Mesendoderm (in vitro differentiated cells): ENCODE measurements at regions not wholly inside any gene's neighbourhood (a gene's known extent, or its start where the extent isn't known, plus 50 kb on each side); places are given as distances from the start of the nearest gene placed in this dataset.
"Not testable (repeated sequence)": the region's sequence is repeated elsewhere in the genome, so short reads cannot be mapped to it uniquely, and the experiment has no call there.

Experiments
- DNase-seq: peaks from one replicate; pipeline ENCODE4 v3.0.0; 2013
- H2AK5ac ChIP-seq: 2 replicates; pipeline ENCODE4 v1.6.1; 2013; ENCODE audit warnings: low read length, inconsistent platforms
- H2BK120ac ChIP-seq: 2 replicates; pipeline ENCODE4 v1.6.1; 2013; ENCODE audit warnings: low read depth, mild to moderate bottlenecking, low read length, moderate library complexity, mixed read lengths
- H2BK15ac ChIP-seq: replicated peaks from 2 replicates; pipeline ENCODE4 v1.6.1; 2013; ENCODE audit warnings: low read depth, mild to moderate bottlenecking, moderate library complexity
- H2BK5ac ChIP-seq: 2 replicates; pipeline ENCODE4 v1.6.1; 2013; ENCODE audit warnings: low read length, inconsistent platforms
- H3K18ac ChIP-seq: 2 replicates; pipeline ENCODE4 v1.6.1; 2013; ENCODE audit warnings: mild to moderate bottlenecking, low read length, mixed read lengths
- H3K23ac ChIP-seq: one replicate; pipeline ENCODE4 v1.6.1; 2013; ENCODE audit warnings: low read length
- H3K27ac ChIP-seq: 2 replicates; pipeline ENCODE4 v1.5.1; 2013; ENCODE audit warnings: low read depth, mild to moderate bottlenecking, inconsistent platforms, low read length, moderate library complexity
- H3K27me3 ChIP-seq: 2 replicates; pipeline ENCODE4 v1.6.1; 2013; ENCODE audit warnings: low read length, control low read depth, mild to moderate bottlenecking, inconsistent platforms; ENCODE audit not compliant: insufficient read depth, poor library complexity
- H3K36me3 ChIP-seq: 2 replicates; pipeline ENCODE4 v1.6.1; 2013; ENCODE audit warnings: low read length, inconsistent platforms; ENCODE audit not compliant: control insufficient read depth, insufficient read depth
- H3K4ac ChIP-seq: one replicate; pipeline ENCODE4 v1.6.1; 2013; ENCODE audit warnings: low read depth, mild to moderate bottlenecking, low read length, moderate library complexity
- H3K4me1 ChIP-seq: 2 replicates; pipeline ENCODE4 v1.6.1; 2013; ENCODE audit warnings: low read depth, low read length, inconsistent platforms; ENCODE audit not compliant: control insufficient read depth
- H3K4me2 ChIP-seq: 2 replicates; pipeline ENCODE4 v1.6.1; 2013; ENCODE audit warnings: low read length
- H3K4me3 ChIP-seq: 2 replicates; pipeline ENCODE4 v1.5.1; 2013; ENCODE audit warnings: mild to moderate bottlenecking, low read length
- H3K56ac ChIP-seq: one replicate; pipeline ENCODE4 v1.6.1; 2013; ENCODE audit warnings: low read length
- H3K79me1 ChIP-seq: 2 replicates; pipeline ENCODE4 v1.6.1; 2013; ENCODE audit warnings: low read length, inconsistent platforms
- H3K79me2 ChIP-seq: 2 replicates; pipeline ENCODE4 v1.6.1; 2013; ENCODE audit warnings: mild to moderate bottlenecking, low read length; ENCODE audit not compliant: control insufficient read depth, insufficient read depth
- H3K9ac ChIP-seq: 2 replicates; pipeline ENCODE4 v1.6.1; 2013; ENCODE audit warnings: low read length, inconsistent platforms
- H4K5ac ChIP-seq: one replicate; pipeline ENCODE4 v1.6.1; 2013; ENCODE audit warnings: low read length
- H4K8ac ChIP-seq: one replicate; pipeline ENCODE4 v1.6.1; 2013; ENCODE audit warnings: low read depth, mild to moderate bottlenecking, control low read depth, low read length, moderate library complexity
- WGBS: extraction: QIAGEN DNeasy Blood & Tissue Kit; methylation state at CpG from one replicate; pipeline ENCODE4 v1.1.7; 2013; ENCODE audit warnings: low lambda C conversion rate, missing lambda C conversion rate; ENCODE audit not compliant: insufficient coverage; ENCODE audit errors: extremely low coverage; 5-methylcytosine and 5-hydroxymethylcytosine counted together

GRCh38 chr2:195228547-195228946, 428.5 kb upstream of the SLC39A10 start:
- H3K4me2 ChIP-seq, H3K56ac ChIP-seq, H2BK15ac ChIP-seq, H2AK5ac ChIP-seq, H3K36me3 ChIP-seq, H2BK120ac ChIP-seq, H4K8ac ChIP-seq, H3K79me2 ChIP-seq, H3K4me3 ChIP-seq, H3K27ac ChIP-seq, H4K5ac ChIP-seq, DNase-seq, H3K27me3 ChIP-seq, H3K4ac ChIP-seq, H3K4me1 ChIP-seq, H3K9ac ChIP-seq, H2BK5ac ChIP-seq, H3K18ac ChIP-seq, H3K79me1 ChIP-seq, H3K23ac ChIP-seq: not testable (repeated sequence)
- WGBS = no CpG with 5 or more reads among the region's 20 CpGs

- WGBS = no CpG with 5 or more reads among the region's 5 CpGs
- Histone ChIP-seq H3K4ac (no peak overlapping the region), H4K8ac (no peak overlapping the region), H3K79me2 (no peaks in the 10 kb centered on the region), H3K23ac (no peak overlapping the region), H3K4me1 (no peaks in the 10 kb centered on the region), H2AK5ac (no peak overlapping the region), H3K4me3 (no peak overlapping the region), H3K56ac (no peak overlapping the region), H3K4me2 (no peak overlapping the region), H3K9ac (no peak overlapping the region), H3K36me3 (no peaks in the 10 kb centered on the region), H2BK5ac (no peak overlapping the region), H2BK15ac (no peak overlapping the region), H2BK120ac (no peak overlapping the region), H3K79me1 (no peaks in the 10 kb centered on the region), H3K18ac (no peak overlapping the region), H4K5ac (no peak overlapping the region), H3K27ac (no peak overlapping the region), H3K27me3 (no peaks in the 10 kb centered on the region)
- DNase-seq = no peak
Observed at GRCh38 chr2:195214072-195214471, 443.0 kb upstream of the SLC39A10 start.

- no peak overlapping the region for H2AK5ac ChIP-seq
- H2BK120ac ChIP-seq = no peak overlapping the region
- no peaks in the 10 kb centered on the region for H3K4me1 ChIP-seq
Observed at GRCh38 chr2:195212586-195212985, 444.4 kb upstream of the SLC39A10 start.

GRCh38 chr2:195202163-195202845, 454.7 kb upstream of the SLC39A10 start:
- Histone ChIP-seq H3K4ac (no peak overlapping the region), H4K8ac (no peak overlapping the region), H3K4me2 (no peak overlapping the region), H3K56ac (no peak overlapping the region), H3K23ac (no peak overlapping the region), H3K9ac (no peak overlapping the region), H3K27me3 (no peaks in the 10 kb centered on the region), H2BK120ac (no peak overlapping the region), H3K27ac (no peak overlapping the region), H4K5ac (no peak overlapping the region), H2BK5ac (no peak overlapping the region), H2BK15ac (no peak overlapping the region), H3K79me2 (no peaks in the 10 kb centered on the region), H2AK5ac (no peak overlapping the region), H3K4me1 (no peaks in the 10 kb centered on the region), H3K79me1 (no peaks in the 10 kb centered on the region), H3K18ac (no peak overlapping the region), H3K4me3 (no peak overlapping the region), H3K36me3 (no peaks in the 10 kb centered on the region)
- DNase-seq = peak; percentile 6
- WGBS = no CpG with 5 or more reads among the region's 2 CpGs

More at GRCh38 chr2:195212586-195212985, 444.4 kb upstream of the SLC39A10 start:
- Histone ChIP-seq H3K4me3 (no peak overlapping the region), H2BK15ac (no peak overlapping the region), H3K23ac (no peak overlapping the region), H2BK5ac (no peak overlapping the region), H3K27me3 (no peaks in the 10 kb centered on the region), H3K79me1 (no peaks in the 10 kb centered on the region), H4K5ac (no peak overlapping the region), H3K56ac (no peak overlapping the region), H3K79me2 (no peaks in the 10 kb centered on the region), H3K9ac (no peak overlapping the region), H3K36me3 (no peaks in the 10 kb centered on the region), H3K27ac (no peak overlapping the region), H3K4me2 (no peak overlapping the region), H3K18ac (no peak overlapping the region), H4K8ac (no peak overlapping the region), H3K4ac (no peak overlapping the region)
- peak; percentile 16 for DNase-seq
- WGBS = no CpG with 5 or more reads among the region's 3 CpGs

GRCh38 chr2:195199864-195200263, 457.2 kb upstream of the SLC39A10 start:
- H4K8ac ChIP-seq = no peak overlapping the region
- no peak overlapping the region for H4K5ac ChIP-seq
- H2BK15ac ChIP-seq = no peak overlapping the region
- H3K23ac ChIP-seq = no peak overlapping the region
- H3K18ac ChIP-seq = no peak overlapping the region
- no peaks in the 10 kb centered on the region for H3K4me1 ChIP-seq
- no peak overlapping the region for H2BK5ac ChIP-seq
- H3K4me3 ChIP-seq = no peak overlapping the region
- H2BK120ac ChIP-seq = no peak overlapping the region
- no peak overlapping the region for H3K4ac ChIP-seq
- no peak for DNase-seq
- no peak overlapping the region for H3K56ac ChIP-seq
- no peaks in the 10 kb centered on the region for H3K27me3 ChIP-seq
- H3K36me3 ChIP-seq = no peaks in the 10 kb centered on the region
- no peak overlapping the region for H2AK5ac ChIP-seq
- no peaks in the 10 kb centered on the region for H3K79me2 ChIP-seq
- no peak overlapping the region for H3K9ac ChIP-seq
- H3K79me1 ChIP-seq = no peaks in the 10 kb centered on the region
- no peak overlapping the region for H3K4me2 ChIP-seq
- H3K27ac ChIP-seq = no peak overlapping the region

GRCh38 chr2:195181059-195181705, 475.8 kb upstream of the SLC39A10 start:
- no peak overlapping the region for H3K4ac ChIP-seq
- H4K5ac ChIP-seq = no peak overlapping the region
- no peak overlapping the region for H3K4me3 ChIP-seq
- no CpG with 5 or more reads among the region's 1 CpG for WGBS
- H3K23ac ChIP-seq = no peak overlapping the region
- H3K27ac ChIP-seq = no peak overlapping the region
- DNase-seq = no peak
- H2BK120ac ChIP-seq = no peak overlapping the region
- no peaks in the 10 kb centered on the region for H3K4me1 ChIP-seq
- H4K8ac ChIP-seq = no peak overlapping the region
- no peaks in the 10 kb centered on the region for H3K36me3 ChIP-seq
- no peak overlapping the region for H2BK15ac ChIP-seq
- no peak overlapping the region for H3K18ac ChIP-seq
- no peaks in the 10 kb centered on the region for H3K27me3 ChIP-seq
- no peak overlapping the region for H2BK5ac ChIP-seq
- H3K79me2 ChIP-seq = no peaks in the 10 kb centered on the region
- no peak overlapping the region for H3K4me2 ChIP-seq
- no peaks in the 10 kb centered on the region for H3K79me1 ChIP-seq
- H2AK5ac ChIP-seq = no peak overlapping the region
- no peak overlapping the region for H3K56ac ChIP-seq
- no peak overlapping the region for H3K9ac ChIP-seq
